ENCODE measurements at regions not wholly inside any gene's neighbourhood (a gene's known extent, or its start where the extent isn't known, plus 50 kb on each side); places are given as distances from the start of the nearest gene placed in this dataset.

GRCh38 chr17:27977751-27978688 lies 64.5 kb upstream of the NLK start:
- TF ChIP-seq CTCF (IDR thresholded peaks at IDR 0.05; ENCODE audit: insufficient read depth, low read length) (no peak), GABPA (IDR thresholded peaks at IDR 0.05; ENCODE audit: low read depth) (no peak)

Measured in HL-60 (cell line).